HCT116 (cell line): ENCODE measurements at regions not wholly inside any gene's neighbourhood (a gene's known extent, or its start where the extent isn't known, plus 50 kb on each side); places are given as distances from the start of the nearest gene placed in this dataset.

Source experiments
- ATAC-seq: fragments of 200-7000 bp; cut with Tn5 transposase; 2 replicates; pipeline ENCODE4 v1.9.1; 2020; ENCODE audit warnings: mild to moderate bottlenecking, moderate library complexity
- BruUV-seq: library from RNA; stranded (reverse); fragments of 400-500 nt; replicated peaks from 2 replicates; lab custom pipeline; 2021; lab: Mats Ljungman, UMichigan
- CTCF ChIA-PET: fragments of 300-600 bp; sonication (Branson Sonifier 250); formaldehyde crosslinking; loops from one replicate; lab custom pipeline; 2021; ENCODE audit warnings: antibody characterized with exemption; lab: Charles Lee
- POLR2A ChIA-PET: fragments of 300-600, 350-600 bp; sonication (Branson Sonifier 250); formaldehyde crosslinking; loops from one replicate; lab custom pipeline; 2021; ENCODE audit warnings: antibody characterized with exemption; lab: Charles Lee
- RAD21 ChIA-PET, 2 experiments: fragments of 300-600 bp; sonication (Branson Sonifier 250); formaldehyde crosslinking; loops; one replicate each; lab custom pipeline; 2023; ENCODE audit warnings: low total read pairs in 2 of 2; ENCODE audit not compliant: uncharacterized antibody in 2 of 2, unreplicated experiment in 2 of 2, low non-redundant PET in 1 of 2; lab: Charles Lee
- DNase-seq: peaks from one replicate; pipeline ENCODE4 v3.0.0-alpha.2; 2010; ENCODE audit warnings: low read depth, low spot score
- H2AFZ ChIP-seq: fragments of 200-600 bp; shearing (Covaris generic), sonication (generic); 2 replicates; pipeline ENCODE4 v1.6.1; 2017; ENCODE audit warnings: low read depth, mixed run types, mixed read lengths, antibody characterized with exemption, low read length; ENCODE audit not compliant: poor library complexity, severe bottlenecking
- H3K27ac ChIP-seq: 2 replicates; pipeline ENCODE4 v1.5.1; 2012; ENCODE audit warnings: low read depth, low read length
- H3K27me3 ChIP-seq: fragments of 200-600 bp; sonication (generic); 2 replicates; pipeline ENCODE4 v1.6.1; 2016; ENCODE audit warnings: mixed run types, low read length, mixed read lengths; ENCODE audit not compliant: insufficient read depth
- H3K36me3 ChIP-seq, 2 experiments: fragments of 200-500 bp in 1 of 2; fragments of 200-600 bp in 1 of 2; sonication (Bioruptor generic) in 1 of 2; sonication (generic) in 1 of 2; 2 replicates each; pipeline versions ENCODE4 v1.5.1 to v1.6.1; 2014 to 2016; ENCODE audit warnings: low read length in 2 of 2, inconsistent platforms in 1 of 2, mixed read lengths in 1 of 2, mixed run types in 1 of 2; ENCODE audit not compliant: insufficient read depth in 2 of 2, control insufficient read depth in 1 of 2
- H3K4me1 ChIP-seq, 2 experiments: fragments of 200-600 bp in 1 of 2; sonication (generic) in 1 of 2; 2 replicates each; pipeline versions ENCODE4 v1.5.1 to v1.6.1; 2012 to 2017; ENCODE audit warnings: low read length in 2 of 2, inconsistent platforms in 1 of 2, mild to moderate bottlenecking in 1 of 2, mixed read lengths in 1 of 2, mixed run types in 1 of 2, moderate library complexity in 1 of 2; ENCODE audit not compliant: insufficient read depth in 2 of 2, control insufficient read depth in 1 of 2
- H3K4me2 ChIP-seq: fragments of 200-600 bp; sonication (generic); 2 replicates; pipeline ENCODE4 v1.6.1; 2017; ENCODE audit warnings: mixed run types, low read length, mixed read lengths
- H3K4me3 ChIP-seq, 2 experiments: fragments of 200-600 bp in 1 of 2; sonication (generic) in 1 of 2; replicated peaks in 1 of 2; 2 replicates each; pipeline ENCODE4 v1.5.1; 2011 to 2016; ENCODE audit warnings: low read length in 2 of 2, control low read depth in 1 of 2, low read depth in 1 of 2, mild to moderate bottlenecking in 1 of 2, mixed read lengths in 1 of 2, mixed run types in 1 of 2
- H3K79me2 ChIP-seq: fragments of 200-600 bp; sonication (generic); 2 replicates; pipeline ENCODE4 v1.6.1; 2017; ENCODE audit warnings: mild to moderate bottlenecking, mixed run types, low read length, moderate library complexity, mixed read lengths; ENCODE audit not compliant: insufficient read depth
- H3K9ac ChIP-seq: fragments of 200-600 bp; sonication (generic); 2 replicates; pipeline ENCODE4 v1.6.1; 2016; ENCODE audit warnings: low read length, mixed read lengths
- H3K9me2 ChIP-seq: fragments of 200-600 bp; sonication (generic), shearing (Covaris generic); 2 replicates; pipeline ENCODE4 v1.6.1; 2017; ENCODE audit warnings: mixed run types, mild to moderate bottlenecking, moderate library complexity; ENCODE audit not compliant: insufficient read depth
- H3K9me3 ChIP-seq, 2 experiments: fragments of 200-500 bp in 1 of 2; fragments of 200-600 bp in 1 of 2; sonication (Bioruptor generic) in 1 of 2; sonication (generic) in 1 of 2; 2 replicates each; pipeline ENCODE4 v1.6.1; 2014 to 2017; ENCODE audit warnings: low read length in 2 of 2, mixed read lengths in 2 of 2, inconsistent platforms in 1 of 2, low read depth in 1 of 2, mild to moderate bottlenecking in 1 of 2, mixed run types in 1 of 2, moderate library complexity in 1 of 2; ENCODE audit not compliant: control insufficient read depth in 1 of 2, insufficient read depth in 1 of 2
- H4K20me1 ChIP-seq: fragments of 200-600 bp; sonication (generic), shearing (Covaris generic); 2 replicates; pipeline ENCODE4 v1.6.1; 2017; ENCODE audit warnings: mixed run types, mild to moderate bottlenecking, moderate library complexity; ENCODE audit not compliant: insufficient read depth
- ATF3 ChIP-seq: IDR thresholded peaks from 2 replicates; pipeline ENCODE4 v1.6.1; 2012
- CBX3 ChIP-seq: IDR thresholded peaks from 2 replicates; pipeline ENCODE4 v1.6.1; 2012; ENCODE audit warnings: low read depth
- CEBPB ChIP-seq: IDR thresholded peaks from 2 replicates; pipeline ENCODE4 v1.6.1; 2012; ENCODE audit warnings: low read depth
- EGR1 ChIP-seq: IDR thresholded peaks from 2 replicates; pipeline ENCODE4 v1.6.1; 2012; ENCODE audit warnings: low read depth
- ELF1 ChIP-seq: IDR thresholded peaks from 2 replicates; pipeline ENCODE4 v1.6.1; 2012; ENCODE audit warnings: low read depth, borderline replicate concordance
- EZH2 ChIP-seq: fragments of 200-600 bp; sonication (generic); IDR thresholded peaks from 2 replicates; pipeline ENCODE4 v1.6.1; 2017; ENCODE audit warnings: antibody characterized with exemption, mixed run types
- EZH2phosphoT487 ChIP-seq: fragments of 200-600 bp; IDR thresholded peaks from 2 replicates; pipeline ENCODE4 v1.6.1; 2018; ENCODE audit warnings: antibody characterized with exemption, borderline replicate concordance
- JUND ChIP-seq: IDR thresholded peaks from 2 replicates; pipeline ENCODE4 v1.6.1; 2012
- MAX ChIP-seq: IDR thresholded peaks from 2 replicates; pipeline ENCODE4 v1.6.1; 2012
- POLR2A ChIP-seq: IDR thresholded peaks from 2 replicates; pipeline ENCODE4 v1.7.0; 2011; ENCODE audit warnings: borderline replicate concordance; ENCODE audit not compliant: insufficient read depth, insufficient read length; ENCODE audit errors: extremely low read depth
- POLR2AphosphoS5 ChIP-seq: IDR thresholded peaks from 2 replicates; pipeline ENCODE4 v1.6.1; 2011; ENCODE audit warnings: mild to moderate bottlenecking, low read depth, low read length, moderate library complexity
- RAD21 ChIP-seq: IDR thresholded peaks from 2 replicates; pipeline ENCODE4 v1.6.1; 2012; ENCODE audit warnings: low read depth, mild to moderate bottlenecking
- REST ChIP-seq: IDR thresholded peaks from 2 replicates; pipeline ENCODE4 v1.6.1; 2012; ENCODE audit warnings: low read depth
- SIN3A ChIP-seq: IDR thresholded peaks from 2 replicates; pipeline ENCODE4 v1.6.1; 2012; ENCODE audit warnings: low read depth
- SP1 ChIP-seq: IDR thresholded peaks from 2 replicates; pipeline ENCODE4 v1.6.1; 2012; ENCODE audit warnings: low read depth
- SRF ChIP-seq: IDR thresholded peaks from 2 replicates; pipeline ENCODE4 v1.6.1; 2012; ENCODE audit warnings: low read depth
- TCF7L2 ChIP-seq: IDR thresholded peaks from 2 replicates; pipeline ENCODE4 v1.7.0; 2011; ENCODE audit warnings: borderline replicate concordance, inconsistent platforms; ENCODE audit not compliant: insufficient read depth, insufficient read length; ENCODE audit errors: extremely low read depth
- YY1 ChIP-seq: IDR thresholded peaks from 2 replicates; pipeline ENCODE4 v1.6.1; 2011; ENCODE audit warnings: low read length, low read depth, moderate library complexity, mild to moderate bottlenecking; ENCODE audit not compliant: insufficient replicate concordance; ENCODE audit errors: extremely low read depth
- ZBTB33 ChIP-seq: IDR thresholded peaks from 2 replicates; pipeline ENCODE4 v1.6.1; 2011; ENCODE audit warnings: mild to moderate bottlenecking, low read length, moderate library complexity; ENCODE audit not compliant: insufficient replicate concordance; ENCODE audit errors: extremely low read depth
- ZFX ChIP-seq: fragments of 450-650 bp; IDR thresholded peaks from 2 replicates; pipeline ENCODE4 v1.6.1; 2017
- intact Hi-C: fragments of 100-400 bp; cut with micrococcal nuclease; formaldehyde crosslinking; loops from 2 replicates; pipeline ENCODE4 v1.10.0; 2022

GRCh38 chr2:103448495-103448894, 686.7 kb downstream of the TMEM182 start:
- Histone ChIP-seq H2AFZ (no peak overlapping the region), H3K27me3 (no peaks in the 10 kb centered on the region), H3K4me1 (no peaks in the 10 kb centered on the region), H3K79me2 (no peaks in the 10 kb centered on the region), H3K4me3 (no peak overlapping the region), H3K9me2 (no peaks in the 10 kb centered on the region), H4K20me1 (no peaks in the 10 kb centered on the region), H3K9ac (no peak overlapping the region), H3K4me2 (no peak overlapping the region), H3K36me3 (no peaks in the 10 kb centered on the region), H3K9me3 (peaks cover 9 to 19% of the 10 kb centered on the region in 2 experiments; a peak in 2 of 4 replicates), H3K27ac (no peak overlapping the region)
- intact Hi-C loops, result no loop called here
- DNase-seq (no peak), ATAC-seq (no peak)
- no TSS peak for BruUV-seq
- CTCF ChIA-PET, result no interaction called here
- RAD21 ChIA-PET, result no interaction called here
- TF ChIP-seq ATF3, result no peak
- no peak for TF ChIP-seq EZH2phosphoT487
- no peak for TF ChIP-seq SRF
- TF ChIP-seq CEBPB, result no peak
- no peak for TF ChIP-seq EZH2
- TF ChIP-seq ZFX, result no peak
- no peak for TF ChIP-seq SIN3A
- TF ChIP-seq YY1, result no peak
- no peak for TF ChIP-seq MAX
- TF ChIP-seq SP1, result no peak
- TF ChIP-seq POLR2AphosphoS5, result no peak
- no peak for TF ChIP-seq JUND
- no peak for TF ChIP-seq CBX3
- no peak for TF ChIP-seq ZBTB33
- no peak for TF ChIP-seq POLR2A
- no peak for TF ChIP-seq RAD21
- no peak for TF ChIP-seq ELF1
- no peak for TF ChIP-seq REST
- TF ChIP-seq EGR1, result no peak
- no peak for TF ChIP-seq TCF7L2
- POLR2A ChIA-PET, result no interaction called here
